CD4-positive, alpha-beta T cell treated with Interleukin-21 for 1 hour (primary cell): ENCODE measurements at regions not wholly inside any gene's neighbourhood (a gene's known extent, or its start where the extent isn't known, plus 50 kb on each side); places are given as distances from the start of the nearest gene placed in this dataset.
"Not testable (repeated sequence)": the region's sequence is repeated elsewhere in the genome, so short reads cannot be mapped to it uniquely, and the experiment has no call there.

Experiments
- DNase-seq: peaks from one replicate; pipeline ENCODE4 v3.0.0-alpha.2; 2020

DNA sequence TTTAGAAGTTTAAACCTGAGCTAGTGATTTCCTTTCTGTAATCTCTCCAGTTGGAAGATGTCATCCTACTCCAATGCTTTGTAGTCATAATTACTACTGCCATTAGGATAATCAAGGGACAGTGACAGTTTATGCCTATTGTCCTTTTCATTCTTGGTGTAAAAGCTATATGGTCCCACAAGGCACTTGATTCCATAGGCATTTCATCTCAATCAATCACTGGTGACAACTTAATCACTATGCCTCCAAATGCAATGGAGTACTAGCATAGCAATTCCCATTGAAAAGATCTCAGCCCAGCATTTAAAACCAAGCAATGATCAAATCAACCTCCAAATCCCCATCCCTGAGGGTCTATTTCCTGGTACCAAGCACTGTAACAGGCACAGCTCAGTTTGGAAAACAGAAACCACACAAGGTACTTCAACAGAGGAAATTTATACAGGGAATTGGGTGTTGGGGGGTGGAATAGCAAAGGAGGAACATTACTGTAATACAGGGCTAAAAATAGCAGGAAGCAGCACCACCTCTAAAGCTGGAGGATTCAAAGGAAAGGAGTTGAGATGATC lies 51.0 kb downstream of the FHIP2A start:
- no peak for DNase-seq

GRCh38 chr10:114874827-114875411 lies 53.3 kb downstream of the FHIP2A start:
- DNase-seq: no peak

- not testable (repeated sequence) for DNase-seq
Measured at GRCh38 chr10:114875590-114876081, 54.1 kb downstream of the FHIP2A start.

DNA sequence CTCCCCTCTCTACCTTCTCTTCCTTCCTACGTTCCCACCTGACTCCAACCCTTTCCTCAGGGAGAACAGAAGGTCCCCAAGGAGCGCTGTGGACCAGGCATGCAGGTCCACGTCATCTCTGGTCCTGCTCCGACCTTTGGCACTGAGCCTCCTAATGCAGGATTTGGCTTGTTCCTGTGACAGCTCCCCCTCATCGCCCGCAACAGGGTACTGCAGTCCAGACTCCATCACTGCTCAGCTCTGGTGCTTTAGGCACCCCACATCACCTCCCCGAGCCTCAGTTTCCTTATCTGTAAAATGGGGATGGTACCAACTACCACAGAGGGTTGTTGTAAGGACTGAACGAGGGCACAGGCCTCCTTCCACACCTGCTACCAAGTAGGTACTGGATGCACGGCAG lies 54.6 kb downstream of the FHIP2A start:
- no peak for DNase-seq

- DNase-seq: peak; percentile 32
Measured at GRCh38 chr10:114876602-114877300, 55.2 kb downstream of the FHIP2A start.

- DNase-seq: no peak
Measured at GRCh38 chr10:114877301-114877644, 55.7 kb downstream of the FHIP2A start.

- no peak for DNase-seq
Measured at GRCh38 chr10:114879093-114879492, 57.5 kb downstream of the FHIP2A start.

DNA sequence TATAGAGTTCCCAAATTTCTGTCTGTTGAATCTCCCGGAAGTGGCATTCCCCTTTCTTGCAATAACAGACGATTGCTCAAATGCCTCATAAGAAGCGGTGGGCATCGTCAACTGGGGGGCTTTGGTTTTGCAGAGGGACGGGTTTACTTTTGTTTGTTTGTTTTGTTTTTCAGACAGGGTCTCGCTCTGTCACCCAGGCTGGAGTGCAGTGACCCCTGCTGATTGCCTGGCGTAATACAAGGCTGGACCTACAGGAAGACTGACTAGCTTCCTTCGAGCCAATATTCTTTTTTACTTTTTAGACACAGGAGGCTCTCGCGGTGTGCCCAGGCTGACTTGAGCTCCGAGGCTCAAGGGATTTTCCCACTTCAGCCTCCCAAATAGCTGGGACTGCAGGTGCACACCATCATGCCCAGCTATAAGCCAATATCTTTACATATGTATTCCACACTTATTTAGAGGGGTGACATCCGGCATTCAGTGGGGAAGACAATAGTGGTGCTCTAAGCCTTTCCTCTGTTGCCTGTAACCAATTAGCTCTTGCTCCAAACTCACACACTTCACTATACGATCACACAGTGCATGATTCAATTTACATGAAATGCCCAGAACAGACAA lies 58.1 kb downstream of the FHIP2A start:
- DNase-seq: peak; percentile 48

DNA sequence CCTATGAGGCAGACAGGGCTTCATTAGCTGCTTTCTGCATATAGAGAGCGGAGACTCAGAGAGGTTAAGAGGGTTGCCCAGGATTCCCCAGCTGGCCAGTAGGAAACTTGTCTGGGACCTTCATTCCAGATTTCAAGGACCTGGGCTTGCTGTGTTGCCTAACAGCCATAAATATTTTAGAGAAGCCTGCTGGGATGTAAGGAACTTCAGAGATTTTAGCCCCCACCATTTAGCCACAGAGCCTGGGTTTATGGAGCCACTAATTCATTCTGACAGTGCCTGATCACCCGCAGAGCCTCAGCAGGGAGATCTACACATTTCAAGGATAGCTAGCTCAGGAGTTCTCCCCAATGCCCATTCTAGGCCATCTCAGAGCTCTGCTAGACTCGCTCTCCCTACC lies 56.6 kb upstream of the TRUB1 start:
- DNase-seq: no peak

- DNase-seq: no peak
Measured at GRCh38 chr10:114881901-114882300, 56.1 kb upstream of the TRUB1 start.

DNA sequence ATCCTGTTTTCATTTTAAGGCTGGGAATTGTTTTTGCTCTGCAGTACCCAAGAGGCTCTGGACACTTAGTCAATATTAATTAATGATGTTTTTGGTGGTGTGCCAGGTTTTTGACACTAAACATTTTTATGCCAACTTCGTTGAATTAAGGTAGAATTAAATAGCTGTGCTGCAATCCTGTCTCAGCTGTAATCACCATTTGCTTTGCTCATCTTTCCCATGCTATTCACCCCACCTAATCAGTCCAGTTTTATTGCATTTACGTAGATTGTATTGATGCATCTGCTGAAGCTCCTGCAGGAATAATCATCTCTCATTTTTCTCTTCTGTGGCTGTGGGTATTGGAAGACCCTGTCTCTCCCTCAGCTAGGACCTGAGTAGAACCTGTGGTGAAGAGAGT lies 52.6 kb upstream of the TRUB1 start:
- no peak for DNase-seq
